IMR-90 (cell line): ENCODE measurements at regions not wholly inside any gene's neighbourhood (a gene's known extent, or its start where the extent isn't known, plus 50 kb on each side); places are given as distances from the start of the nearest gene placed in this dataset.

Source experiments
- ATAC-seq: fragments of 200-7000 bp; cut with Tn5 transposase; 2 replicates; pipeline ENCODE4 v1.9.1; 2020; ENCODE audit warnings: low read depth, mild to moderate bottlenecking, moderate library complexity
- BruUV-seq: library from RNA; stranded (reverse); fragments of 400-500 nt; replicated peaks from 2 replicates; lab custom pipeline; 2021; lab: Mats Ljungman, UMichigan
- CTCF ChIA-PET: fragments of 300-600 bp; formaldehyde crosslinking; extraction: SDS; loops from one replicate; lab custom pipeline; 2021; ENCODE audit warnings: antibody characterized with exemption; lab: Yijun Ruan, JAX
- POLR2A ChIA-PET: fragments of 300-600 bp; sonication (Branson Sonifier 250); formaldehyde crosslinking; loops from one replicate; lab custom pipeline; 2022; ENCODE audit warnings: antibody characterized with exemption; ENCODE audit not compliant: unreplicated experiment; lab: Charles Lee
- DNase-seq: peaks from one replicate; pipeline ENCODE4 v3.0.0; 2013
- H2AFZ ChIP-seq: replicated peaks from 2 replicates; pipeline ENCODE3; 2013; ENCODE audit warnings: low read length, mild to moderate bottlenecking; ENCODE audit not compliant: poor library complexity
- H2AK5ac ChIP-seq: 2 replicates; pipeline ENCODE4 v1.6.1; 2013; ENCODE audit warnings: low read depth, low read length, inconsistent platforms
- H2AK9ac ChIP-seq: replicated peaks from 2 replicates; pipeline ENCODE3; 2013; ENCODE audit warnings: mild to moderate bottlenecking, low read depth, low read length, moderate library complexity; ENCODE audit not compliant: poor library complexity
- H2BK120ac ChIP-seq: 2 replicates; pipeline ENCODE4 v1.6.1; 2013; ENCODE audit warnings: low read depth, low read length, inconsistent platforms
- H2BK15ac ChIP-seq: 3 replicates; pipeline ENCODE4 v1.6.1; 2013; ENCODE audit warnings: low read depth, low read length, inconsistent platforms
- H2BK20ac ChIP-seq: 2 replicates; pipeline ENCODE4 v1.6.1; 2013; ENCODE audit warnings: low read depth, mild to moderate bottlenecking, inconsistent platforms, low read length, moderate library complexity
- H2BK5ac ChIP-seq: 2 replicates; pipeline ENCODE4 v1.6.1; 2013; ENCODE audit warnings: mild to moderate bottlenecking, low read depth, low read length, inconsistent platforms; ENCODE audit not compliant: poor library complexity, severe bottlenecking
- H3K14ac ChIP-seq: replicated peaks from 2 replicates; pipeline ENCODE4 v1.6.1; 2013; ENCODE audit warnings: low read depth, low read length, inconsistent platforms
- H3K18ac ChIP-seq: 2 replicates; pipeline ENCODE4 v1.6.1; 2013; ENCODE audit warnings: low read depth, low read length, control low read depth
- H3K23ac ChIP-seq: 2 replicates; pipeline ENCODE4 v1.6.1; 2013; ENCODE audit warnings: low read depth, low read length, inconsistent platforms
- H3K27ac ChIP-seq: 2 replicates; pipeline ENCODE4 v1.5.1; 2013; ENCODE audit warnings: mild to moderate bottlenecking, control low read depth, low read length; ENCODE audit not compliant: insufficient read depth
- H3K27me3 ChIP-seq: 2 replicates; pipeline ENCODE4 v1.6.1; 2013; ENCODE audit warnings: low read length; ENCODE audit not compliant: control insufficient read depth, insufficient read depth
- H3K36me3 ChIP-seq: 2 replicates; pipeline ENCODE4 v1.6.1; 2013; ENCODE audit warnings: low read length, mixed read lengths; ENCODE audit not compliant: control insufficient read depth, insufficient read depth
- H3K4ac ChIP-seq: 2 replicates; pipeline ENCODE4 v1.6.1; 2013; ENCODE audit warnings: low read depth, low read length, inconsistent platforms
- H3K4me1 ChIP-seq: 2 replicates; pipeline ENCODE4 v1.6.1; 2013; ENCODE audit warnings: low read length, mixed read lengths; ENCODE audit not compliant: control insufficient read depth, insufficient read depth
- H3K4me2 ChIP-seq: 2 replicates; pipeline ENCODE4 v1.6.1; 2013; ENCODE audit warnings: low read depth, mild to moderate bottlenecking, control low read depth, low read length, moderate library complexity
- H3K4me3 ChIP-seq: 2 replicates; pipeline ENCODE4 v1.5.1; 2013; ENCODE audit warnings: low read depth, mild to moderate bottlenecking, control low read depth, low read length, moderate library complexity; ENCODE audit not compliant: insufficient read depth
- H3K56ac ChIP-seq: 2 replicates; pipeline ENCODE4 v1.6.1; 2013; ENCODE audit warnings: low read length, inconsistent platforms; ENCODE audit not compliant: insufficient read depth; ENCODE audit errors: extremely low read depth
- H3K79me1 ChIP-seq, 2 experiments: 2 replicates each; pipeline ENCODE4 v1.6.1; 2013; ENCODE audit warnings: low read length in 2 of 2, inconsistent platforms in 1 of 2, low read depth in 1 of 2
- H3K9ac ChIP-seq: 2 replicates; pipeline ENCODE4 v1.6.1; 2013; ENCODE audit warnings: low read depth, low read length, control low read depth
- H3K9me1 ChIP-seq: 2 replicates; pipeline ENCODE4 v1.6.1; 2013; ENCODE audit warnings: low read length, inconsistent platforms; ENCODE audit not compliant: insufficient read depth
- H3K9me3 ChIP-seq: 2 replicates; pipeline ENCODE4 v1.6.1; 2013; ENCODE audit warnings: low read length; ENCODE audit not compliant: control insufficient read depth, insufficient read depth
- H4K20me1 ChIP-seq: 2 replicates; pipeline ENCODE4 v1.6.1; 2013; ENCODE audit warnings: low read length, inconsistent platforms; ENCODE audit not compliant: insufficient read depth
- H4K5ac ChIP-seq: 2 replicates; pipeline ENCODE4 v1.6.1; 2013; ENCODE audit warnings: mild to moderate bottlenecking, low read depth, low read length, control low read depth
- H4K8ac ChIP-seq, 2 experiments: 2 replicates each; pipeline ENCODE4 v1.6.1; 2013; ENCODE audit warnings: low read depth in 2 of 2, low read length in 2 of 2, control low read depth in 1 of 2, inconsistent platforms in 1 of 2
- H4K91ac ChIP-seq: 2 replicates; pipeline ENCODE4 v1.6.1; 2013; ENCODE audit warnings: low read depth, low read length, inconsistent platforms; ENCODE audit not compliant: insufficient read depth
- MAFK ChIP-seq: IDR thresholded peaks from 2 replicates; pipeline ENCODE4 v1.6.1; 2012; ENCODE audit warnings: low read depth, low read length, improper control_type of control experiment
- WGBS, 2 experiments: methylation state at CpG; one replicate each; pipeline versions ENCODE4 v1.1.5 to v1.1.7; 2013; ENCODE audit warnings: missing lambda C conversion rate in 2 of 2; ENCODE audit not compliant: insufficient read length in 1 of 2; ENCODE audit errors: extremely low coverage in 2 of 2; 5-methylcytosine and 5-hydroxymethylcytosine counted together
- dilution Hi-C: fragments of 300-500 bp; cut with HindIII; formaldehyde crosslinking; loops from one replicate; pipeline ENCODE4 v1.14.3; 2018; ENCODE audit warnings: low sequenced_read_pairs; ENCODE audit not compliant: unreplicated experiment
- in situ Hi-C: fragments of 300-500 bp; cut with MboI; formaldehyde crosslinking; loops from 3 replicates; pipeline ENCODE4 v1.14.3; 2019; ENCODE audit warnings: low sequenced_read_pairs, inconsistent platforms, mixed read lengths
- intact Hi-C: fragments of 100-400 bp; cut with micrococcal nuclease; formaldehyde crosslinking; loops from 2 replicates; pipeline ENCODE4 v1.10.0; 2022
- TF ChIP-seq, protein P1 (sequence below): conservative IDR thresholded peaks from 2 replicates; pipeline ENCODE4 v1.5.1; 2012; ENCODE audit warnings: mild to moderate bottlenecking, low read depth, low read length, improper control_type of control experiment

DNA sequence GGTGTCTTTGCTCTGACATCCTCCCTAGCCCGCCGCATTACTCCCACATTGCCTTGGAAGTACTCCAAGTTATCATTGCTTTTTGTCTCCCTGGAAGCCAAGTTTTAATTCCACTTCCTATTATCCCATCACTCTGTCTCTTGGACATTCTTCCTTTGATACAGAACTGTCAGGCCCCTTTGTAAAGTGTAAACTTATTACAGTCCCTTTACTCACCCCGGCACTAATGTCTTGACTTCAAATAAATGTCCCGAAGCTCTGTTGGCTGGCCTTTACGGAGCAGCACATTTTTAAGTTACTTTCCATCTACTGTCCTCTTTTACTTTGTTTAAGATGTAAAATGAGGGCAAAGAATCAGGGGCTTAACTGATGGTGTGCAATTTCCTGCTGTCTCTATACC, 223.5 kb upstream of the IGFBP7 start:
- POLR2A ChIA-PET = no interaction called here

More for the DNA sequence above, 223.5 kb upstream of the IGFBP7 start:
- Histone ChIP-seq H3K4me3 (no peak overlapping the region), H3K27me3 (peaks cover 2% of the 10 kb centered on the region; the same call in 1 of the 2 replicates), H4K91ac (no peak overlapping the region), H2AFZ (no peak overlapping the region), H3K79me1 (no peaks in the 10 kb centered on the region), H2BK20ac (no peak overlapping the region), H4K8ac (no peak overlapping the region), H3K18ac (no peak overlapping the region), H3K4me1 (no peaks in the 10 kb centered on the region), H3K9me1 (no peaks in the 10 kb centered on the region), H3K4me2 (no peak overlapping the region), H2BK15ac (no peak overlapping the region), H2BK5ac (no peak overlapping the region), H3K9me3 (no peaks in the 10 kb centered on the region), H2AK5ac (no peak overlapping the region), H3K14ac (no peak overlapping the region), H3K23ac (no peak overlapping the region), H3K27ac (no peak overlapping the region), H2AK9ac (no peak overlapping the region), H3K9ac (no peak overlapping the region), H3K56ac (no peak overlapping the region), H3K36me3 (no peaks in the 10 kb centered on the region), H4K5ac (no peak overlapping the region), H2BK120ac (no peak overlapping the region), H4K20me1 (no peaks in the 10 kb centered on the region), H3K4ac (no peak overlapping the region)
- dilution Hi-C loops = no loop called here
- CTCF ChIA-PET = no interaction called here
- intact Hi-C loops = no loop called here
- in situ Hi-C loops = no loop called here
- TF ChIP-seq, protein P1, sequence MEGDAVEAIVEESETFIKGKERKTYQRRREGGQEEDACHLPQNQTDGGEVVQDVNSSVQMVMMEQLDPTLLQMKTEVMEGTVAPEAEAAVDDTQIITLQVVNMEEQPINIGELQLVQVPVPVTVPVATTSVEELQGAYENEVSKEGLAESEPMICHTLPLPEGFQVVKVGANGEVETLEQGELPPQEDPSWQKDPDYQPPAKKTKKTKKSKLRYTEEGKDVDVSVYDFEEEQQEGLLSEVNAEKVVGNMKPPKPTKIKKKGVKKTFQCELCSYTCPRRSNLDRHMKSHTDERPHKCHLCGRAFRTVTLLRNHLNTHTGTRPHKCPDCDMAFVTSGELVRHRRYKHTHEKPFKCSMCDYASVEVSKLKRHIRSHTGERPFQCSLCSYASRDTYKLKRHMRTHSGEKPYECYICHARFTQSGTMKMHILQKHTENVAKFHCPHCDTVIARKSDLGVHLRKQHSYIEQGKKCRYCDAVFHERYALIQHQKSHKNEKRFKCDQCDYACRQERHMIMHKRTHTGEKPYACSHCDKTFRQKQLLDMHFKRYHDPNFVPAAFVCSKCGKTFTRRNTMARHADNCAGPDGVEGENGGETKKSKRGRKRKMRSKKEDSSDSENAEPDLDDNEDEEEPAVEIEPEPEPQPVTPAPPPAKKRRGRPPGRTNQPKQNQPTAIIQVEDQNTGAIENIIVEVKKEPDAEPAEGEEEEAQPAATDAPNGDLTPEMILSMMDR = no peak
- TF ChIP-seq MAFK = no peak
- BruUV-seq = no TSS peak
- ATAC-seq = no peak
- WGBS, 2 experiments = 0% methylated on average over 2 of the region's 5 CpGs; no CpG with 5 or more reads in 1 of the 2 experiments
- no peak for DNase-seq
